ENCODE measurements at regions not wholly inside any gene's neighbourhood (a gene's known extent, or its start where the extent isn't known, plus 50 kb on each side); places are given as distances from the start of the nearest gene placed in this dataset.

- no peak for DNase-seq (ENCODE audit: low read depth)
Observed at GRCh38 chr2:42108852-42109251, 60.3 kb upstream of the EML4 start.

DNA sequence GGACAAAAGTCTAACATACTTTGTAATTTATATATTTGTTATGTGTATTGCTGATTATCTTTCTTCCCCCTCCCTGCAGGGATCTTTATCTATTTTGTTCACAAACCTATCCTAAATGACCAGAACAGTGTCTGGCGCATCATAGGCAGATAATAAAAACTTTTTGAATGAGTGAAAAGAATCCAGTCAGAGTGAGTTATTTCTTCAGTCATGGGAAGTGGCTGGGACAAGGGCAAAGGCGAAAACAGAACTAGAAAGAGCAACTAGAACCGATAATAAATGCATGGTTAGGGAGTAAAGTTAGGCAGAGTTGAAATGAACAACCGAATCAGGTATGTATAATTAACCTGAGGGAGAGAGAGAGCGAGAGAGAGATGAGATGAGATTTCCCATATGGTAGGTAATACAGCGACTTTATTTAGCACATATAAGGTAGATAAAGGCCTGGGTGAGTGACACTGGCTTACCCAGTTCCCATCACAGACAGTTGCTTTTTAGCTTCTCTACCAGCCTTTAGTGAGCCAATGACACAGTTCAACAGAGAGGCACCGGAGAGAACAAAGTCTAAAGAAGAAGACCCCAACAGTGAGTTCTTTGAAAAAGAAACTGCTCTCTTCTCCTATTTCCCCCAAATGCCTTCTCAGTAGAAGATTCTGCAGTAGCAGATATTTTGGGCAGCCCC lies 59.1 kb upstream of the EML4 start:
- no peak for DNase-seq (ENCODE audit: low read depth)

- DNase-seq (ENCODE audit: low read depth): no peak
Observed at GRCh38 chr2:42110641-42111322, 58.4 kb upstream of the EML4 start.

- DNase-seq (ENCODE audit: low read depth): no peak
Observed at GRCh38 chr2:42112418-42112817, 56.7 kb upstream of the EML4 start.

DNA sequence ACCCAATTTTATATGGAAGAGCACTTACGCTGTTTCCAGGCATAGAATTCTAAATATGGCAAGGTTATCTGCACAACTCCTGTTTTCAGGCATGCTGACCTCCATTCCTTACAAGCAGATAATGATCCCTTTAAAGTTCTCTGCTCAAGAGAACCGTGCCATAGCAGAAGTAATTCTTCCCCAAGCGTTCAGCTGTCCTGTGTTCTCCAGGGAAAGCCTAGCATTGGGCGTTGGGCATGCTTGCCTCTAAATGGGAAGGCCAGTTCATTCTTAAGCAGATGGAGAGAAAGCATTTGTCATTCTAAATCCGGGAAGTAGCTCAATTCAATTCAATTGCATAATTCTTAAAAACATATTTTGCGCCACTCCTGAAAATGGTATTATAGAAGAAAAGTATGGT lies 55.7 kb upstream of the EML4 start:
- no peak for DNase-seq (ENCODE audit: low read depth)

DNA sequence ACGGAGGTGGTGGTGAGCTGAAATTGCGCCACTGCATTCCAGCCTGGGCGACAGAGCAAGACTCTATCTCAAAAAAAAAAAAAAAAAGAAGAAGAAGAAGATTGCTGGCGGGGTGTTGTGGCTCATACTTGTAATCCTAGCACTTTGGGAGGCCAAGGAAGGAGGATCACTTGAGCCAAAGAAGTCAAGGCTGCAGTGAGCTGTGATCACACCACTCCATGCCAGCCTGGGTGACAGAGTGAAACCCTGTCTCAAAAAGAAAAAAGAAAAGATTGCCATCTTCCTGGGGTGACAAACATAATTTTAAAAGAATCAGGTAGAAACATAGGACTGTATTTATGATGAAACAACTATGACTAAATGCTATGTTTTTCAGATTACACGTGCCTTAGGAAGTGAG lies 55.1 kb upstream of the EML4 start:
- DNase-seq (ENCODE audit: low read depth): no peak

GRCh38 chr2:42115588-42115987 lies 53.6 kb upstream of the EML4 start:
- DNase-seq (ENCODE audit: low read depth): no peak

- DNase-seq (ENCODE audit: low read depth): no peak
Observed at GRCh38 chr2:42116195-42117181, 52.7 kb upstream of the EML4 start.

DNA sequence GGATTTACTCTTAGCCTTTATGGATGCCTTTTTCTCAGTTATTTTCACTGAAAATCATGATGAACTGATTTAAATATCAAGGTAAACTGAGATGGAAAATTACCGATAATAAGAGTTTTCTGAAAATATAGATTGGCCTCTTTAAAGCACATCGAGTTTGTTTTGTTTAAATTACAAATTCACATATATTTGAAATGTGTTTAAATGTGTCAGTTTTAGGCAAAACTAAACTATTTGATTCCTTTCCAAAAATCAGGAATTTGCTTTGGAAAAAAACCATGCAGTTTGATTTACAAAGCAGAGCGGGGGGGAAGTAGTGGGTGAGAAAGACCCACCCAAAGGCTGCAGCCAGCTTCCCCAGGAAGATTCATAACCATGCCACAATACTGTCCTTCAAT lies 52.0 kb upstream of the EML4 start:
- DNase-seq (ENCODE audit: low read depth): no peak

DNA sequence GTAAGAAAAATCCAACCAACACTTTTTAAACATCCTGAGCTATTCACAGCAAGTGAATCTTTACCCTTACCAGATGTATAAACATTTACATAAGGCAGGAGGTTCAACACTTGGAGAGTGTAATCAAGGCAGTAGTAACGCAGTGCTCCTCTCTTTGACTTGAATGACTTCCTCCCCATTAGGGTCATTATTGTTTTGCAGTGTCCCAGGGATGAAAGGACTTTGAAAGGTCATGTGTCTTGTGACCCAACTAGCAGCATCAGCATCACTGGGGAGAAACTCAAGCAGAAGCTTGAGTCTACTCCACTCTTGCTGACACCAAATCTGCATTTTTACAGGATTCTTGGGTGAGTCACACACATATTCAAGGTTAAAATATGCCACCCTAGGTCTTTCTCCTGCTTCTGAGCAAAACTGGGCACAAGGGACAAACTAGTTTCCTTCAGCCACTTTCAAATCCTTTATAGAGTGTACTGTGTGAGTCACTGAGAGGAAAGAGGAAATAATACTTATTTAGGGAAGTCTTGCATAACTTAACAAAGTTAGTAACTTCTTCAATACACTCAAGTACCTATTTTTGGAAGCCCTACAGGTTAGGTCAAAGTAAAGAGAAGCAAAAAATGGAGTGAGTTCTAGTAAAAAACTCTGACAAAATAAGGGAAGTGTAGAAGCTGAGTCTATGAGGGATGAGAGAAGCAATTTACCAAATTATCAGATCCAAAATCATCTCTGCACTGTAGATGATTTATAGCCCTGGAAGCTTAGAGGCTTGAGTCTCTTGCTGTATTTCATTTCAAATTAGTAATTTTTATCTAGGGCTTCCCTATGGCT lies 51.0 kb upstream of the EML4 start:
- DNase-seq (ENCODE audit: low read depth): peak; percentile 93

DNA sequence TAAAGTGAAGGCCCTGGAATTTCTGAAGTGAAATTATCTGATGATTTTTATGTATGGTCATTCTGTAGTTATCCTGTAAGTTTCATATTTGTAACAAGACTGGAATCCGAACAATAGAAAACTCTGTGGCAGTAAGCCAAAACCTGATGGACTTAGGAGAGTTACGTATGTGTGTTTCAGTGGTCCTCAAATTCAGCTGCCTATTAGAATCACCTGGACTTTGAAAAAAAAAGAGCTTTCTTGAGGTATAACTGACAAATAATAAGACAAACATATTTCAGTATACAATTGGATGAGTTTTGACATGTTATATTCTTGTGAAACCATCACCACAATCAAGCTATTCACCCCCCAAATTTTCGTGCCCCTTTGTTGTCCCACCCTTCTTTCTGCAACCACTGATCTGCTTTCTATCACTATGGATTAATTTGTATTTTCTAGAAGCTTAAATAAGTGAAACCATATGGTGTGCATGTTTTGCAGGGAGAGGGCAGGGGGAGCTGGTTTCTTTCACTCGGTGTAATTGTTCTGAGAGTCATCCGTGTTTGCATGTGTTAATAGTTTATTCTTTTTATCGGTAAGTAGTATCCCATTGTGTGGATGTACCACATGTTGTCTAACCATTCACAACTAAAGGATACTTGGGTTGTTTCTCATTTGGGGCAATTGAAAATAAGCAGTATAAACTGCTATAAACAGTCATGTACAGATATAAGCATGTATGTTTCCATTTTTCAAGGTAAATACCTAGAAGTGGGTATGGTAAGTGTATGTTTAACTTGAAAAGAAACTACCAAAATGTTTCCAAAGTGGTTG lies 50.2 kb upstream of the EML4 start:
- peak; percentile 65 for DNase-seq (ENCODE audit: low read depth)

Data from ELR (cell line).